Retinal pigment epithelial cell (primary cell): ENCODE measurements at regions not wholly inside any gene's neighbourhood (a gene's known extent, or its start where the extent isn't known, plus 50 kb on each side); places are given as distances from the start of the nearest gene placed in this dataset.
"Not testable (repeated sequence)": the region's sequence is repeated elsewhere in the genome, so short reads cannot be mapped to it uniquely, and the experiment has no call there.

Experiments
- DNase-seq: peaks from one replicate; pipeline ENCODE4 v3.0.0-alpha.2; 2010; ENCODE audit warnings: low read depth
- H3K4me3 ChIP-seq: 2 replicates; pipeline ENCODE4 v1.5.1; 2011; ENCODE audit warnings: mild to moderate bottlenecking, low read length, control low read depth, moderate library complexity
- TF ChIP-seq, protein P1 (sequence below): conservative IDR thresholded peaks from 2 replicates; pipeline ENCODE4 v1.5.1; 2011; ENCODE audit warnings: low read depth, low read length, control low read depth, inconsistent platforms

DNA sequence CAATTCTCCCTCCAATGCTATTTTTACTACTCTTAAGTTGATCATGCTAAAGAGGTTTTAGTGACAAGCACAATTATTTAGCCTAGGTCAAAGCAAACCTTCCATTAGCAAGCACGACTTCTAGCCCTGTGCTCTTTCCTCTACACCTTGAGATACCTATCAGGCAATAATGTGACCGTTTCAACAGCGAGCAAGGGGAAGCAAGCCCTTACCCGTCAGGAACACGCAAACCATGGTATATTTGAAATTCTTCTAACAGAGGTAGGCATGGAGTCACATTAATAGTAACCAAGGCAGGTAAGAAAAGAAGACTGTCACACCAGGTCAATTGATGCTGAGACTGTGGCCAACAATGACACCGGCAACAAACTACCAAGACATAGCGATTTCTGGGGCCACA lies 68.9 kb upstream of the VGLL4 start:
- TF ChIP-seq, protein P1, sequence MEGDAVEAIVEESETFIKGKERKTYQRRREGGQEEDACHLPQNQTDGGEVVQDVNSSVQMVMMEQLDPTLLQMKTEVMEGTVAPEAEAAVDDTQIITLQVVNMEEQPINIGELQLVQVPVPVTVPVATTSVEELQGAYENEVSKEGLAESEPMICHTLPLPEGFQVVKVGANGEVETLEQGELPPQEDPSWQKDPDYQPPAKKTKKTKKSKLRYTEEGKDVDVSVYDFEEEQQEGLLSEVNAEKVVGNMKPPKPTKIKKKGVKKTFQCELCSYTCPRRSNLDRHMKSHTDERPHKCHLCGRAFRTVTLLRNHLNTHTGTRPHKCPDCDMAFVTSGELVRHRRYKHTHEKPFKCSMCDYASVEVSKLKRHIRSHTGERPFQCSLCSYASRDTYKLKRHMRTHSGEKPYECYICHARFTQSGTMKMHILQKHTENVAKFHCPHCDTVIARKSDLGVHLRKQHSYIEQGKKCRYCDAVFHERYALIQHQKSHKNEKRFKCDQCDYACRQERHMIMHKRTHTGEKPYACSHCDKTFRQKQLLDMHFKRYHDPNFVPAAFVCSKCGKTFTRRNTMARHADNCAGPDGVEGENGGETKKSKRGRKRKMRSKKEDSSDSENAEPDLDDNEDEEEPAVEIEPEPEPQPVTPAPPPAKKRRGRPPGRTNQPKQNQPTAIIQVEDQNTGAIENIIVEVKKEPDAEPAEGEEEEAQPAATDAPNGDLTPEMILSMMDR: no peak
- H3K4me3 ChIP-seq: no peak overlapping the region

DNA sequence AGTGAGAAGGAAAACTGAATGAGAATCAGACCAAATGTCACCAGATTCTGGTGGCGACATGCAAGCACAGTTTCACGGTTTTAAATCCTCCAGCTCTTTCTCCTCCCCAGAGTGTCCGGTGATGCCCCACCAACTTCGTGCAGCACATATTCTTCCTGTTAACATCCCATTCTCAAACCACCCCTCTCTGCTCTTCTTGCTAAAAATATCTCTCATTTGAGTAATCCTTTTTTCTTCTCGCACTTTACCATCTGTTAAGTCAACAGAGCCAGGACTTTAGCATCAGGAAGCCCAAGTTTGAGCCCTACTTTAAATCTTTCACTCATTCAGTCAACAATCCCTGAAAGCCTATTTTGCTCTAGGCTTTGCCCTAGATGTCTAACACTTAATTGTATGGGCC lies 68.2 kb upstream of the VGLL4 start:
- TF ChIP-seq, protein P1: no peak
- no peak for DNase-seq
- H3K4me3 ChIP-seq: no peak overlapping the region

More for the DNA sequence above, 68.9 kb upstream of the VGLL4 start:
- DNase-seq: no peak

DNA sequence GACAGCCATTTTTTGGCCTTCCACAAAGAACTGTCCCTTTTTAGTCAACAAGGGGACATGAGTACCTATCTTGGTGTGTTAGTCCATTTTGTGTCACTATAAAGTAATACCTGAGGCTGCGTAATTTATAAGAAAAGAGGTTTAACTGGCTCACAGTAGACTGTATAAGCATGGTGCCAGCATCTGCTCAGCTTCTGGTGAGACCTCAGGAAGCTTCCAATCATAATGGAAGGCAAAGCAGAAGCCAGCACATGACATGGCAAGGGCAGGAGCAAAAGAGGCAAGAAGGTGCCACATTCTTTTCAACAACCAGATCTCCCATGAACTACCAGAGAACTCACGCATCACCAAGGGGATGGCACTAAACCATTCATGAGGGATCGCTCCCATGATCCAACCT lies 66.1 kb upstream of the VGLL4 start:
- no peak overlapping the region for H3K4me3 ChIP-seq
- no peak for DNase-seq
- TF ChIP-seq, protein P1: no peak

DNA sequence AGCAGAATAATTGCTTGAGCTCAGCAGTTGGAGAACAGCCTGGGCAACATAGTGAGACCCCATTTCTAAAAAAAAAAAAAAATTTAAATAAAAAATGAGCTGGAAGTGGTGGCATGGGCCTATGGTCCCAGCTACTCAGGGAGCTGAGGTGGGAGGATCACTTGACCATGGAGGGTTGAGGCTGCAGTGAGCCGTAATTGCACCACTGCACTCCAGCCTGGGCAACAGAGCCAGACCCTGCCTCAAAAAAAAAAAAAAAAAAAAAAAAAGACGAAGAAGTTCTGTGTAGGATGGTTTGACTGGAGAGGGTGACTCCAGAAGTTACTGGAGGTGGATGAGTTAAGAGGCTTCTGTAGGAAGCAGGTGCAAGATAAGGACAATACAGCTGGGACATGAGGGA lies 63.4 kb upstream of the VGLL4 start:
- H3K4me3 ChIP-seq, DNase-seq: not testable (repeated sequence)

DNA sequence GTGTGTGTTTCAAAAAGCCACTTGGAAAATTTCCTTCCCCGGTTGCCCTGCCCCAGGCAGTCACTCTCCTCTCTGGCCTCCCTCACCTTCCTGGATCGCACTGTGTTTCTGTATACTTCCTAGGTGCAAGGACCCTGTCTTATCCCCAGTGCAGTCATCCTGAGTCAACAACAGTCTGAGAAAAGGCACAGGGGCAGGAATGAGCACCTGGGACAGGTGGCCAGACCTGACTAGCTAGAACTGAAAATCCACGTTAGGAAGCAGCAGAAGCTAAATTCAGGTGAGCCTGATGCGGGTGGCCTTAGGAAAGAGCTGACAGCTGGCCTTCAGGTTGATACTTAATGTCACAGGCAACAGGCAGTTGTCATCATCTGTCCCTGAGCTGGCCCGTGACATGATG lies 62.9 kb upstream of the VGLL4 start:
- no peak for DNase-seq
- TF ChIP-seq, protein P1: no peak
- no peak overlapping the region for H3K4me3 ChIP-seq

DNA sequence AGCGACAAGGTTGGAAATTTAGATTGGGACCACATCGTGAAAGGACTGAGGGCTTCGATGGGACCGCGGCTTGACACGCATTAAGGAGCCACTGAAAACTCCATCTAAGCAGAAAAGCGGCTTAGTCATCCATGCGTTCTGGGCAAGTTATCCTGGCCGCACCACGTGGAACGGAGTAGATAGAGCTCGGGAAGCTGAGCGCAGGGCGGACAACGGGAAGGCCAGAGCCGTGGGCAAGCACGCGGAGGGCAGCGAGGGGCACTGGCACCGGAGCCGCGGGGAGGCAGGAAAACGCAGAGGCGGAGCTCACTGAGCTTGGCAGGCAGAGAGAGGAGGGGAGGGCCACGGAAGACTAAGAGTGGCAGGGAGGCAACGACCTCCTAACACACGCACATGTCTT lies 61.3 kb upstream of the VGLL4 start:
- DNase-seq: no peak
- TF ChIP-seq, protein P1: no peak
- H3K4me3 ChIP-seq: no peak overlapping the region

DNA sequence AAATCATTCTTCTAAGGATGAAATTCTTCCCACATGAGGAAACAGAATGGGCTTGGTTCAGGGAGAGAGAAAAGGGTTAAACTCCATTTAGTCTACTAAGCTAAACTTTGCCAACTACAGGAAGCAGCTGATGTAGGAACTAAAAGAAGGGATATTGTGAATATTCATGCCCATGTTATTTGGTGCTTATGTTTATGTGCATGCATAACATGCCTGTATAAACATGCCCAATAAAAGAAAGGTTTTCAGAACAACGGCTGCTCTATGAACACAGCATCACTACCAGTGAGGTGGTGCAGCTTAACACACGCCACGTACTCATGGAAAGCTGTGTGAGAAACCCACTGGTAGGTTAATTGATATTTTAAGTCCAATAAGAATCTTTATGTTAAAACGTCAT lies 59.4 kb upstream of the VGLL4 start:
- DNase-seq: no peak
- TF ChIP-seq, protein P1: no peak
- H3K4me3 ChIP-seq: no peak overlapping the region

DNA sequence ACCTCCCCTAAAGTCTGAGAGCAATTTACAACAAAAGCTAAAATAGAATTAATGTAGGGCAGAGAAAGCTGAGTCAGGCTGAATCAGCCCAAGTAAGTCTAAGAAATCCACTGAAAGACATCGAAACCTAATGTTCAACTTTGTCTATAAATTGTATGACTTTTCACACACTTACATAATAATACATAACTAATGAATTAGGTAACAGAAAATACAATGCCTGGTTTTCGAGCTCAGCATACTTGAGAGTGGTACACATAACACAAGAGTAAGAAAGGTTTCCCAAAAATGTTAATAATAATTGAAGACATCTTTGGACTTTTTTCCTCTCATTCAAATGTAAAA lies 55.3 kb upstream of the VGLL4 start:
- TF ChIP-seq, protein P1: no peak
- no peak for DNase-seq
- H3K4me3 ChIP-seq: no peak overlapping the region
